H1 (cell line): ENCODE measurements at regions not wholly inside any gene's neighbourhood (a gene's known extent, or its start where the extent isn't known, plus 50 kb on each side); places are given as distances from the start of the nearest gene placed in this dataset.

Experiments used
- CEBPB ChIP-seq: IDR thresholded peaks from 2 replicates; pipeline ENCODE4 v1.6.1; 2012; ENCODE audit warnings: low read depth, low read length
- CHD1 ChIP-seq: IDR thresholded peaks from 2 replicates; pipeline ENCODE4 v1.6.1; 2012; ENCODE audit warnings: low read depth, low read length, improper control_type of control experiment
- HDAC2 ChIP-seq, 2 experiments: fragments of 300-600 bp in 1 of 2; sonication (generic) in 1 of 2; IDR thresholded peaks; 2 replicates each; pipeline ENCODE4 v1.6.1; 2011 to 2012; ENCODE audit warnings: low read depth in 2 of 2, low read length in 2 of 2, mild to moderate bottlenecking in 2 of 2, moderate library complexity in 2 of 2, borderline replicate concordance in 1 of 2, inconsistent platforms in 1 of 2
- JUN ChIP-seq: IDR thresholded peaks from 2 replicates; pipeline ENCODE4 v1.6.1; 2011; ENCODE audit warnings: low read depth, mild to moderate bottlenecking, improper control_type of control experiment, low read length
- NRF1 ChIP-seq: IDR thresholded peaks from 2 replicates; pipeline ENCODE4 v1.6.1; 2011; ENCODE audit warnings: mild to moderate bottlenecking, low read depth, low read length, improper control_type of control experiment
- PHF8 ChIP-seq: fragments of 200-600 bp; sonication (generic); conservative IDR thresholded peaks from 2 replicates; pipeline ENCODE4 v1.7.1; 2012; ENCODE audit warnings: low read depth, mild to moderate bottlenecking, inconsistent platforms, low read length, moderate library complexity
- POLR2A ChIP-seq, 2 experiments: IDR thresholded peaks; 1 replicate in 1 of 2; 2 replicates in 1 of 2; pipeline ENCODE4 v1.6.1; 2011; ENCODE audit warnings: low read depth in 2 of 2, low read length in 2 of 2, mild to moderate bottlenecking in 2 of 2; ENCODE audit errors: control extremely low read depth in 1 of 2
- POLR2AphosphoS5 ChIP-seq: IDR thresholded peaks from 2 replicates; pipeline ENCODE4 v1.6.1; 2011; ENCODE audit warnings: low read depth, low read length
- RXRA ChIP-seq: IDR thresholded peaks from 2 replicates; pipeline ENCODE4 v1.6.1; 2011; ENCODE audit warnings: low read depth, mild to moderate bottlenecking, low read length, moderate library complexity; ENCODE audit not compliant: insufficient read depth
- SP1 ChIP-seq: IDR thresholded peaks from 2 replicates; pipeline ENCODE4 v1.6.1; 2011; ENCODE audit warnings: low read depth, low read length
- TCF12 ChIP-seq: IDR thresholded peaks from 2 replicates; pipeline ENCODE4 v1.6.1; 2011; ENCODE audit warnings: low read depth, mild to moderate bottlenecking, low read length
- USF2 ChIP-seq: IDR thresholded peaks from 2 replicates; pipeline ENCODE4 v1.6.1; 2011; ENCODE audit warnings: low read length, improper control_type of control experiment
- TF ChIP-seq, protein P1 (sequence below), 3 experiments: IDR thresholded peaks; 1 replicate in 2 of 3; 2 replicates in 1 of 3; pipeline versions ENCODE4 v1.5.1 to v1.6.1; 2011; ENCODE audit warnings: low read length in 3 of 3, mild to moderate bottlenecking in 3 of 3, inconsistent platforms in 2 of 3, low read depth in 1 of 3, moderate library complexity in 1 of 3; ENCODE audit not compliant: insufficient read depth in 1 of 3; ENCODE audit errors: control extremely low read depth in 1 of 3

GRCh38 chr13:57784633-57785032 lies 153.1 kb downstream of the PCDH17 start:
- TF ChIP-seq NRF1 (no peak), CHD1 (no peak), CEBPB (no peak), POLR2A (IDR thresholded peaks at IDR 0.05; ENCODE audit: control extremely low read depth in 1 of 2, low read depth in 2 of 2, low read length in 2 of 2) (no peak), PHF8 (no peak), USF2 (no peak), TCF12 (no peak), JUN (no peak), SP1 (no peak), POLR2AphosphoS5 (no peak), RXRA (no peak), HDAC2 (IDR thresholded peaks at IDR 0.05; ENCODE audit: borderline replicate concordance in 1 of 2, low read depth in 2 of 2, low read length in 2 of 2) (no peak)
- TF ChIP-seq, protein P1, sequence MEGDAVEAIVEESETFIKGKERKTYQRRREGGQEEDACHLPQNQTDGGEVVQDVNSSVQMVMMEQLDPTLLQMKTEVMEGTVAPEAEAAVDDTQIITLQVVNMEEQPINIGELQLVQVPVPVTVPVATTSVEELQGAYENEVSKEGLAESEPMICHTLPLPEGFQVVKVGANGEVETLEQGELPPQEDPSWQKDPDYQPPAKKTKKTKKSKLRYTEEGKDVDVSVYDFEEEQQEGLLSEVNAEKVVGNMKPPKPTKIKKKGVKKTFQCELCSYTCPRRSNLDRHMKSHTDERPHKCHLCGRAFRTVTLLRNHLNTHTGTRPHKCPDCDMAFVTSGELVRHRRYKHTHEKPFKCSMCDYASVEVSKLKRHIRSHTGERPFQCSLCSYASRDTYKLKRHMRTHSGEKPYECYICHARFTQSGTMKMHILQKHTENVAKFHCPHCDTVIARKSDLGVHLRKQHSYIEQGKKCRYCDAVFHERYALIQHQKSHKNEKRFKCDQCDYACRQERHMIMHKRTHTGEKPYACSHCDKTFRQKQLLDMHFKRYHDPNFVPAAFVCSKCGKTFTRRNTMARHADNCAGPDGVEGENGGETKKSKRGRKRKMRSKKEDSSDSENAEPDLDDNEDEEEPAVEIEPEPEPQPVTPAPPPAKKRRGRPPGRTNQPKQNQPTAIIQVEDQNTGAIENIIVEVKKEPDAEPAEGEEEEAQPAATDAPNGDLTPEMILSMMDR (IDR thresholded peaks at IDR 0.05; ENCODE audit: control extremely low read depth in 1 of 3, insufficient read depth in 1 of 3, low read depth in 1 of 3, low read length in 3 of 3), result no peak
